ENCODE measurements at regions not wholly inside any gene's neighbourhood (a gene's known extent, or its start where the extent isn't known, plus 50 kb on each side); places are given as distances from the start of the nearest gene placed in this dataset.

DNA sequence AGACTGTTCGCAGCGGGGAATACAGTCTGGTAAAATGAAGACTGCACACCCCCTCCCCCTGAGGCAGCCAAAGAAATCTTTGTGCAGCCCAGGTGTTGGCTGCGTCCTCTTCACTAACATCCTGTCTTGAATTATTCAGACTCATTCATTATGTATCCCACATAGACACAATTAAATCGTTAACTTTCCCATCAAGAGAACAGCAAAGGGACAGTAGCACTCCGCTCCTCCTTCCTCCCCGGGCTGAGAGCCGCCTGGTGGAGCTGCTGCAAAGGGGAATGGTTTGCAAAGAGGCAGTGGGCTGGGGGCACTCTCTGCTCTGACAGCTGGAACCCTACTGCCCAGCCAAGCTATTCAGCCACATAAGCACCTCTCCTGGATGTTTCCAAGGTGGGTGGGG, 290.0 kb upstream of the SOX9 start:
- no peak for TF ChIP-seq POLR2A (IDR thresholded peaks at IDR 0.05)
- TF ChIP-seq CTCF (IDR thresholded peaks at IDR 0.05): no peak

All from Peyer's patch (tissue), 4 donors.